Tibial nerve (tissue), 4 donors: ENCODE measurements at regions not wholly inside any gene's neighbourhood (a gene's known extent, or its start where the extent isn't known, plus 50 kb on each side); places are given as distances from the start of the nearest gene placed in this dataset.

Experiments
- CTCF ChIP-seq, 5 experiments: fragments of 200-600 bp in 3 of 5; fragments of 450-650 bp in 2 of 5; sonication (generic) in 3 of 5; IDR thresholded peaks; one replicate each; pipeline ENCODE4 v1.5.1; 2016 to 2019; ENCODE audit warnings: antibody characterized with exemption in 5 of 5, mild to moderate bottlenecking in 3 of 5, moderate library complexity in 2 of 5
- EP300 ChIP-seq, 2 donors: sonication (generic); formaldehyde crosslinking; IDR thresholded peaks; one replicate each; pipeline ENCODE4 v1.6.1; 2017; ENCODE audit warnings: antibody characterized with exemption in 2 of 2, mild to moderate bottlenecking in 1 of 2
- POLR2A ChIP-seq, 2 donors: fragments of 450-650 bp; IDR thresholded peaks; one replicate each; pipeline ENCODE4 v1.6.1; 2017; ENCODE audit warnings: antibody characterized with exemption in 2 of 2, mild to moderate bottlenecking in 2 of 2, moderate library complexity in 2 of 2

GRCh38 chr3:8237893-8238292 is 263.7 kb upstream of the LMCD1 start:
- no peak for TF ChIP-seq CTCF (IDR thresholded peaks at IDR 0.05)
- no peak for TF ChIP-seq POLR2A (IDR thresholded peaks at IDR 0.05)
- TF ChIP-seq EP300 (IDR thresholded peaks at IDR 0.05) = no peak
